HS-5 (cell line): ENCODE measurements at regions not wholly inside any gene's neighbourhood (a gene's known extent, or its start where the extent isn't known, plus 50 kb on each side); places are given as distances from the start of the nearest gene placed in this dataset.
A peak's percentile ranks its signal among the peaks of the same experiment; 100 is the strongest.

Experiments
- DNase-seq: peaks from one replicate; pipeline ENCODE4 v3.0.0-alpha.2; 2012; ENCODE audit warnings: low read depth

GRCh38 chr1:101152633-101153032 lies 84.2 kb upstream of the S1PR1 start:
- no peak for DNase-seq

- no peak for DNase-seq
Measured at GRCh38 chr1:101151286-101151685, 85.5 kb upstream of the S1PR1 start.

- peak; percentile 58 for DNase-seq
Measured at GRCh38 chr1:101150670-101151069, 86.1 kb upstream of the S1PR1 start.

- DNase-seq = no peak
Measured at GRCh38 chr1:101150266-101150665, 86.6 kb upstream of the S1PR1 start.

GRCh38 chr1:101148980-101149379 lies 87.8 kb upstream of the S1PR1 start:
- no peak for DNase-seq

GRCh38 chr1:101147381-101147780 lies 89.4 kb upstream of the S1PR1 start:
- DNase-seq = no peak

- no peak for DNase-seq
Measured at GRCh38 chr1:101145449-101145820, 91.4 kb upstream of the S1PR1 start.

- DNase-seq = no peak
Measured at GRCh38 chr1:101144671-101145448, 92.0 kb upstream of the S1PR1 start.

GRCh38 chr1:101142244-101142643 lies 94.6 kb upstream of the S1PR1 start:
- no peak for DNase-seq

- DNase-seq = no peak
Measured at GRCh38 chr1:101141376-101141775, 95.4 kb upstream of the S1PR1 start.

GRCh38 chr1:101139821-101140718 lies 96.7 kb upstream of the S1PR1 start:
- DNase-seq = no peak

- no peak for DNase-seq
Measured at GRCh38 chr1:101139130-101139529, 97.7 kb upstream of the S1PR1 start.

GRCh38 chr1:101137144-101138126 lies 99.4 kb upstream of the S1PR1 start:
- DNase-seq = peak; percentile 51

- DNase-seq = no peak
Measured at GRCh38 chr1:101136739-101137138, 100.1 kb upstream of the S1PR1 start.

- no peak for DNase-seq
Measured at GRCh38 chr1:101136271-101136670, 100.5 kb upstream of the S1PR1 start.

GRCh38 chr1:101135526-101135925 lies 101.3 kb upstream of the S1PR1 start:
- DNase-seq = no peak

GRCh38 chr1:101131239-101131843 lies 105.5 kb upstream of the S1PR1 start:
- DNase-seq = no peak

GRCh38 chr1:101130673-101131072 lies 105.1 kb upstream of the DPH5 start:
- peak; percentile 78 for DNase-seq

- DNase-seq = no peak
Measured at GRCh38 chr1:101128846-101129245, 103.3 kb upstream of the DPH5 start.

GRCh38 chr1:101128211-101128727 lies 102.7 kb upstream of the DPH5 start:
- no peak for DNase-seq

GRCh38 chr1:101124405-101124804 lies 98.8 kb upstream of the DPH5 start:
- no peak for DNase-seq
